NCI-H345 treated with DMSO at 0.1 percent for 48 hours (cell line): ENCODE measurements at regions not wholly inside any gene's neighbourhood (a gene's known extent, or its start where the extent isn't known, plus 50 kb on each side); places are given as distances from the start of the nearest gene placed in this dataset.

Source experiments
- DNase-seq: peaks from one replicate; lab custom pipeline; 2025; ENCODE audit not compliant: unreplicated experiment; lab: John Stamatoyannopoulos, UW

DNA sequence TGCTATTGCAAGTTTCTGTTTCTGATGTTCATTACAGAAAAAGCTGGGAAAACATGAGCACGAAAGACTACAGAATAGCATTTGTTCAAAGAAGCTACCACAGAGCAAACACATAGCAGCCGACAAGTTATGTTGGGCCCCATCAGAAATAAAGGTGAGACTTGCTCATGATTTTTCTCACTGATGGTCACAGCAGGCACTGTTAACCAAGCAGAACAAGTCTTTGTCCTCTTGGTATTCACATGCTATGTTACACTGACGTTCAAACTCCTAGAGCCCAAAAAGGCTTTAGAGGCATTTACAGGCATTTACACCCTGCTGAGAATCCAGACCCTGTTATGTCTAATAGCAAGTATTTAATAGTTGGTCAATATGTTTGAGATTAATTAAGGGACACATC lies 235.0 kb upstream of the HNMT start:
- DNase-seq, result peak; percentile 18

- DNase-seq, result no peak
Measured at GRCh38 chr2:137737559-137737958, 226.7 kb upstream of the HNMT start.

DNA sequence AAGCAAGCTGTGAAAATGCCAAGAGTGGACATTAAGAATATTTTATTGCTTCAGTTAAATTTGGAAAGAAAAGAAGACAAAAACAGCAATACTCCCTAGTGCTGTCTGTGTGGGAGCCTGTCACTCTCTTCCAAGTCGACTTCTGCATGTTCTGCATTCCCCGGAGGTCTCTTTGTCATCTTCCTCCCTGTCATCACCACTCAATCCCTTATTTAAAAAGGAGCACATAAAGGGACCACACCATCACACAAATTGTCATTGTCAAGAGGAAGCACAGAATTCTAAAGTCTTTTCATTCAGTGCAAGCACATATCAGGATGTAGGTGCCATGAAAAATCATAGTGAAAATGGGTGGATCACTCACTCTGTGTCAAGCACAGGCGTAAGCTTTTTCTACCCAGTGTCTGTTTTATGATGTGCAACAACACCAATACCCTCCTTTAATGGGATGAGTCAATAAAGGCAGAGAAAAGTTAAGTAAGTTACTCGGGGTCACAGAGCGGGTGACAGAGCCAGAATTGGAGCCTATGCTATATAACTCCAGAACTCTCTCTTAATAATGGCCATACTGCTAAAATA lies 222.4 kb upstream of the HNMT start:
- no peak for DNase-seq

DNA sequence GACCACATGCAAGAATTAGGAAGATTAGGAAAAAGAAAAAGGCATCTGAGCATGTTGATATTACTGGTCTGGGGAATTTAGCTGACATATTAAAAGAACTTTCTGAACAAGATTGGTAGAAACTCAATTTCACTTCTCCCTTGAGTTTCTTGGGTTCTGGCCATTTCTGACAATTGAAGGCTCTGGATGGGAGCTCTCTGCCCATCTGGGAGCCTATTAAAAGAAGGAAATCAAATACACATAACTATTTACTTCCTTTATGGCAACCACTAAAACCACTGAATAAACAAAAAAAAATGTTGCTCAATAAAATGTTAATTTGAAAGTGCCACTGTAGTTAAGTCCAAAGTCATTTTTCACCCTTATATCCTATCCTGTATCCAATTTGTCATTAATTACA lies 216.8 kb upstream of the HNMT start:
- no peak for DNase-seq

DNA sequence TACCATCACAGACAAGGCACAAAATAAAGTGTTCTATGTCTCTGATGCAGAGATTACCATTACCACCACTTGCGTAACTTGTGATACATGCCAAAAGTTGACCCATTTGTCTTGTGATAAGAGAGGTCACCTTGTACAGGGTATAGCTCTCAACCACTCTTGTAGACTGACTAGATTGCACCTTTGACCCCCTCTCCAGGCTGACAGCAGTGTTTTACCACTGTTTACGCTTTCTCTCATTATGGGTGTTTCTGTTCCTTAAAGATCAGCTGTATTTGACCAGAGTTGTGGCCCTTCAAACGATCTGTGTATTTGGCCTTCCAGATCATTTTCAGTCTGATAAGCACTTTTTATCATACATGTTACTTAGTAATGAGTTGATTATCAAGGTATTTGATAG lies 215.7 kb upstream of the HNMT start:
- DNase-seq, result no peak

DNA sequence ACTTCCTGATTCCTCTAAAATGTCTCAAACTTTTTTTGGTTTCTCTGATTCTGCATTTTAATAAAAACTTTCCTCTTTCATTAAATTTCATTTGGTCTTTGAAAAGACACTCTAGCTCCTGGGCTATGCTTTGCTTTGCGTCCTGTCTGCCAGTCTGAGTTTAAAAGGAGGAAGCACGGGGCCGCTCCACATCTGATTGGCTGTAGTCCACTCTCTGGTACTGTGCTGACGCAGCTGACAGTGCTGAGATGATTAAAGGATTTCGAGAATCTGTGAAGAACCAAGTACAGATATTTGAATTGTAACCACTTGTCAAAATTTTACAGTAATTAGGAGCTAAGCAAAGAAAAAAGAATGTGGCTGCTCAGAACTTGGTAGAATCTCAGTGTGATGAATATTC lies 199.6 kb upstream of the HNMT start:
- DNase-seq, result no peak

DNA sequence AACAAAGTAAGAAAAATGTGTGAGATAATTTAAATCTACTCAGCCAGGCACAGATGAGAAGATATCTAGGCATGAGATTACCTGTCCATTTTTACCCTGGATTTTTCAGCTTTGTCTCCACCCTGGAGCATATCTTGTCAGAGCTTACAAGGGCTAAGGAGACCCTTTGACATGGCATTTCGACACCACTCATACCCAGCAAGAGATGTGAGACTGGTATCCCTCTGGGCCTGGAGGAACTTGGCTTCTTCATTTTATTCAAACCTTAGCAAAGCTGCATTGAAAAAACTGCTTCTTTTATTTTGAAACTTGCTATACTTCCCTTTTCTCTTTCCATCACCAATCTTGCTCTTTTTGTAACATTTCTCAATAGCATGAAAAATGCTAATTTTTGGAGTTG lies 194.9 kb upstream of the HNMT start:
- DNase-seq, result no peak

GRCh38 chr2:137770166-137770565 lies 194.1 kb upstream of the HNMT start:
- no peak for DNase-seq

GRCh38 chr2:137771064-137771463 lies 193.2 kb upstream of the HNMT start:
- no peak for DNase-seq

DNA sequence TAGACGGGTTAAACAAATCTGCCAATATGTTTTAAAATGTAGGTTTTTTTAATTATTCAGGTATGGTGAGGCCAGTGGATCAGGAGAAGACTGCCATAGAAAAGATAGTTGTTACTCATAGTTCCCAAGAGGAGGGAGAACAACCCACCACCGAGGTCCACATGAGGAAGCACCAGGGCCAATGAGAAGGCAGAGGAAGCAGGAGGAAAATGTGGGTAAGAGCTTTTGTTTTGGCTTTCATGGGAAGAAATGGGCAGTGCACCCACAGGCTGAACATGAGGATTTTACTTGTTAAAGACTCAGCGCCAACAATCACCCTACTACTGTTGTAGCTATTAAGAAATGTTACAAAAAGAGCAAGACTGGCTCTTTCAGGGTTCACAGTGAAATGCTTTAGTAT lies 191.8 kb upstream of the HNMT start:
- no peak for DNase-seq

- no peak for DNase-seq
Measured at GRCh38 chr2:137775529-137775928, 188.7 kb upstream of the HNMT start.

DNA sequence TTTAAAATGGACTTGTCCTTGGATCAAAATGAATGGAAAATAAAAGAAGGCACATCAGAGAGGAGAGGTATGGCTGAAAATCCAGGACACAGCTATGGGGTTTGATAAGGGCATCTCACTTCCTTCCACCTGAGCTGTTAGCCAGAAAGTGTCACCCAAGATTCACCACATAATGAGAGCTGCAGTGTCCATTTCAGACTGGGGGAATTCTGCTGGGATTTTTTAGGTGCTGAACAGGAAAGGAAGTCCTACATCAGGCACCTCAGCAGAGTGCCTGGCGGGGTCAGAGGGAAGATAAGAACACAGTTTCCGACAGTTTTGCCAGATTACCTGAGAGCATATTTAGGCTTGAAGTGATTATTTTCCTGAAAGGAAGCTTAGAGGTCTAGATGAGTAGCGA lies 187.6 kb upstream of the HNMT start:
- no peak for DNase-seq

- DNase-seq, result no peak
Measured at GRCh38 chr2:137797641-137798040, 166.6 kb upstream of the HNMT start.

- no peak for DNase-seq
Measured at GRCh38 chr2:137799600-137799999, 164.7 kb upstream of the HNMT start.

DNA sequence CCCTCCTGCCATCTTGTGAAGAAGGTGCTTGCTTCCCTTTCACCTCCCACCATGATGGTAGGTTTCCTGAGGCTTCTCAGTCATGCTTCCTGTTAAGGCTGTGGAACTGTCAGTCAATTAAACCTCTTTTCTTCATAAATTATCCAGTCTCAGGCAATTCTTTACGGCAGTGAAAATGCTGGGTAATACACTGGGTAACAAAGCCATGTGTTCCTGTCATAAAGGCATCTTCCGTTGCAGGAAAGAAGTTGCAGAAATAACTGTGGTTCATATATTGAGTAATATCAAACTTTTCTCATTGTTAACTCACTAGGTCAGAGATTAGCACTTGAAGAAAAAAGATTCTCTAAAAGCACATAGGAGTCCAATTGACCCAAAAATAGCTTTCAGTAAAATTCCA lies 163.9 kb upstream of the HNMT start:
- DNase-seq, result no peak

GRCh38 chr2:137801228-137801627 lies 163.0 kb upstream of the HNMT start:
- no peak for DNase-seq

DNA sequence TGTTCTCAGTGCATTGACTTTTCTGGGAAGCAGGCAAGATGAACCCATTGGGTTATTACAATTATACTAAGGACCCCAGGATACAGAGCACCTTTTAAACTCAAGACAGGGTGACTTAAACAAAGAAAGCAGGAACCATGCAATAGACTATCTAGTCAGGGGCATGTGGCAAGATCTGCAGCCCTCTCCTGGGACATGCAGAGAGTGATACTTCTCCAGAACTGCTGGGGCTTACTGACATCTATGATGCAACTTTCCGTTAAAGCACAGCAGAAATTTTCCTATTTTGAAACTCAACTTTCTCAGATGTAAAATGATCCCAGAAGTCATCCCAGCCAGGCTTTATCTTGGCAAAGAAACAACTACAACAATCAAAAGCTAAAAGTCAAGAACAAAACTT lies 162.2 kb upstream of the HNMT start:
- no peak for DNase-seq

GRCh38 chr2:137806068-137806805 lies 158.0 kb upstream of the HNMT start:
- DNase-seq, result no peak

DNA sequence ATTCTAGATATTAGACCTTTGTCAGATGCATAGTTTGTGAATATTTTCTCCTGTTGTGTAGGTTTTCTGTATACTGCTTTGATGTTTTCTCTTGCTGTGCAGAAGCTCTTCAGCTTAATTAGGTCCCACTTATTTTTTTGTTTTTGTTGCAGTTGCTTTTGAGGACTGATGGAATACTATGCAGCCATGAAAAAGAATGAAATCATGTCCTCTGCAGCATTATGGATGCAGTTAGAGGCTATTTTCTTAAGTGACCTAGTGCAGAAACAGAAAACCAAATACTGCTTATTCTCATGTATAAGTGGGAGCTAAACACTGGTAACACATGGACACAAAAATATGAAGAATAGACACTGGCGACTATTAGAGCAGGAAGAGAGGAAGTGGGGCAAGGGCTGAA lies 155.0 kb upstream of the HNMT start:
- DNase-seq, result no peak

- no peak for DNase-seq
Measured at GRCh38 chr2:137809837-137810236, 154.4 kb upstream of the HNMT start.

- no peak for DNase-seq
Measured at GRCh38 chr2:137812517-137812916, 151.8 kb upstream of the HNMT start.

- DNase-seq, result no peak
Measured at GRCh38 chr2:137813176-137813575, 151.1 kb upstream of the HNMT start.

DNA sequence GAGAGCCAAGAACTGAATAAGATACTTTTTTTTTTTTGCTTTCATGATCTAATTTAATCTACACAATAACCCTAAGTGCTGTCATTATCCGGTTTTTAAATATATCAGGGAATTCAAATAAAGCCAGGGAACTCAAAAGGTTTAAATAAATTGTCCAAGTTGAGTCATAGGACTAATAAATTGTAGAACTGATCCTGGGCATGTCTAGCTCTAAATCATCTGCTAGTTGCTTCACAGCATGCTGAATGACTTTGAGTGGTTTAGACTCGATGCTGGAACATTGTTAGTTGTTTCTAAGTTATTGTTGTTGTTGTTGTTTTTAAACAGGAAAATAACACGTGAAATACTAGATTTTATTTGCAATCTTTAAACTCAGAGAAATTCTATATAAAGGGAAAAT lies 147.2 kb upstream of the HNMT start:
- no peak for DNase-seq
